DND-41 (cell line): ENCODE measurements at regions not wholly inside any gene's neighbourhood (a gene's known extent, or its start where the extent isn't known, plus 50 kb on each side); places are given as distances from the start of the nearest gene placed in this dataset.

Source experiments
- ATAC-seq: fragments of 200-7000 bp; cut with Tn5 transposase; 3 replicates; pipeline ENCODE4 v1.9.1; 2021; ENCODE audit warnings: low read depth; ENCODE audit not compliant: insufficient read depth
- DNase-seq: peaks from one replicate; pipeline ENCODE4 v3.0.0-alpha.2; 2020
- H2AFZ ChIP-seq: 2 replicates; pipeline ENCODE4 v1.6.0; 2012; ENCODE audit warnings: low read depth, low read length
- H3K27ac ChIP-seq: 2 replicates; pipeline ENCODE4 v1.5.1; 2012; ENCODE audit warnings: low read length, inconsistent platforms
- H3K27me3 ChIP-seq: fragments of 200-600 bp; sonication (generic); 2 replicates; pipeline ENCODE4 v1.6.0; 2012; ENCODE audit warnings: low read length, mild to moderate bottlenecking, inconsistent platforms; ENCODE audit not compliant: insufficient read depth, poor library complexity
- H3K36me3 ChIP-seq: 2 replicates; pipeline ENCODE4 v1.5.1; 2012; ENCODE audit warnings: low read length, inconsistent platforms; ENCODE audit not compliant: insufficient read depth
- H3K4me1 ChIP-seq: 2 replicates; pipeline ENCODE4 v1.5.1; 2012; ENCODE audit warnings: mild to moderate bottlenecking, low read length; ENCODE audit not compliant: insufficient read depth
- H3K4me2 ChIP-seq: 2 replicates; pipeline ENCODE4 v1.6.0; 2012; ENCODE audit warnings: mild to moderate bottlenecking, moderate library complexity, low read length, inconsistent platforms; ENCODE audit not compliant: insufficient read depth
- H3K4me3 ChIP-seq, 2 experiments: fragments of 200-600 bp in 1 of 2; shearing (Covaris generic) in 1 of 2; 2 replicates each; pipeline ENCODE4 v1.5.1; 2012 to 2016; ENCODE audit warnings: inconsistent platforms in 2 of 2, low read length in 2 of 2, mild to moderate bottlenecking in 2 of 2, low read depth in 1 of 2, moderate library complexity in 1 of 2
- H3K79me2 ChIP-seq: 2 replicates; pipeline ENCODE4 v1.6.0; 2012; ENCODE audit warnings: low read length, inconsistent platforms; ENCODE audit not compliant: insufficient read depth
- H3K9ac ChIP-seq: 2 replicates; pipeline ENCODE4 v1.6.0; 2012; ENCODE audit warnings: low read depth, mild to moderate bottlenecking, inconsistent platforms, low read length, moderate library complexity
- H3K9me3 ChIP-seq: 2 replicates; pipeline ENCODE4 v1.5.1; 2012; ENCODE audit warnings: low read length, moderate library complexity, mild to moderate bottlenecking, inconsistent platforms; ENCODE audit not compliant: insufficient read depth, severe bottlenecking
- H4K20me1 ChIP-seq: 2 replicates; pipeline ENCODE4 v1.6.0; 2012; ENCODE audit warnings: low read length; ENCODE audit not compliant: insufficient read depth
- EZH2 ChIP-seq: IDR thresholded peaks from 3 replicates; pipeline ENCODE4 v1.6.1; 2012; ENCODE audit warnings: borderline replicate concordance, low read depth, mild to moderate bottlenecking, moderate library complexity, low read length, inconsistent platforms; ENCODE audit not compliant: severe bottlenecking
- TF ChIP-seq, protein P1 (sequence below): IDR thresholded peaks from 2 replicates; pipeline ENCODE4 v1.5.1; 2012; ENCODE audit warnings: borderline replicate concordance, low read length, moderate library complexity, mild to moderate bottlenecking; ENCODE audit not compliant: poor library complexity, severe bottlenecking; ENCODE audit errors: extremely low read depth

DNA sequence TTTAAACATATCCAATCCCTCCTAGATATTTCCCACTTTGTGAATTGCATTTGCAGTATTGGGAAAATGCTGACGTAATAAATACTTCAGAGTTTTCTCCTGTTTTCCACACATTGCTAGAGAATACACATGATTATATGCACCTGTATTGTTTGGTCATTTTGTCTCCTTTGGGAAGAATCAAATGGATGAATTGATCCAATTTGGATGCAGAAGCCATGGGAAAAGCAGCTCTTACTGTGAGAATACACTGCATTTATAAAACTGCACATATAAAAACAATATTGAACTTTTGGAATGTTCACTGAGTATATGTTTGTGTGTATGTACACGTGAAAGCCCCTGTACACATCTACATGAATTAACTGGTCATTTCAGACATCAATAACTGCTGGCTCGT, 306.6 kb upstream of the LYPLAL1 start:
- ATAC-seq (no peak), DNase-seq (no peak)
- Histone ChIP-seq H3K9ac (no peak overlapping the region), H3K79me2 (no peaks in the 10 kb centered on the region), H3K27ac (no peak overlapping the region), H3K27me3 (no peaks in the 10 kb centered on the region), H2AFZ (no peak overlapping the region), H3K4me2 (no peak overlapping the region), H4K20me1 (no peaks in the 10 kb centered on the region), H3K9me3 (no peaks in the 10 kb centered on the region), H3K36me3 (no peaks in the 10 kb centered on the region), H3K4me3 (no peak overlapping the region), H3K4me1 (peaks cover 11% of the 10 kb centered on the region)
- TF ChIP-seq EZH2, result no peak
- TF ChIP-seq, protein P1, sequence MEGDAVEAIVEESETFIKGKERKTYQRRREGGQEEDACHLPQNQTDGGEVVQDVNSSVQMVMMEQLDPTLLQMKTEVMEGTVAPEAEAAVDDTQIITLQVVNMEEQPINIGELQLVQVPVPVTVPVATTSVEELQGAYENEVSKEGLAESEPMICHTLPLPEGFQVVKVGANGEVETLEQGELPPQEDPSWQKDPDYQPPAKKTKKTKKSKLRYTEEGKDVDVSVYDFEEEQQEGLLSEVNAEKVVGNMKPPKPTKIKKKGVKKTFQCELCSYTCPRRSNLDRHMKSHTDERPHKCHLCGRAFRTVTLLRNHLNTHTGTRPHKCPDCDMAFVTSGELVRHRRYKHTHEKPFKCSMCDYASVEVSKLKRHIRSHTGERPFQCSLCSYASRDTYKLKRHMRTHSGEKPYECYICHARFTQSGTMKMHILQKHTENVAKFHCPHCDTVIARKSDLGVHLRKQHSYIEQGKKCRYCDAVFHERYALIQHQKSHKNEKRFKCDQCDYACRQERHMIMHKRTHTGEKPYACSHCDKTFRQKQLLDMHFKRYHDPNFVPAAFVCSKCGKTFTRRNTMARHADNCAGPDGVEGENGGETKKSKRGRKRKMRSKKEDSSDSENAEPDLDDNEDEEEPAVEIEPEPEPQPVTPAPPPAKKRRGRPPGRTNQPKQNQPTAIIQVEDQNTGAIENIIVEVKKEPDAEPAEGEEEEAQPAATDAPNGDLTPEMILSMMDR, result no peak

DNA sequence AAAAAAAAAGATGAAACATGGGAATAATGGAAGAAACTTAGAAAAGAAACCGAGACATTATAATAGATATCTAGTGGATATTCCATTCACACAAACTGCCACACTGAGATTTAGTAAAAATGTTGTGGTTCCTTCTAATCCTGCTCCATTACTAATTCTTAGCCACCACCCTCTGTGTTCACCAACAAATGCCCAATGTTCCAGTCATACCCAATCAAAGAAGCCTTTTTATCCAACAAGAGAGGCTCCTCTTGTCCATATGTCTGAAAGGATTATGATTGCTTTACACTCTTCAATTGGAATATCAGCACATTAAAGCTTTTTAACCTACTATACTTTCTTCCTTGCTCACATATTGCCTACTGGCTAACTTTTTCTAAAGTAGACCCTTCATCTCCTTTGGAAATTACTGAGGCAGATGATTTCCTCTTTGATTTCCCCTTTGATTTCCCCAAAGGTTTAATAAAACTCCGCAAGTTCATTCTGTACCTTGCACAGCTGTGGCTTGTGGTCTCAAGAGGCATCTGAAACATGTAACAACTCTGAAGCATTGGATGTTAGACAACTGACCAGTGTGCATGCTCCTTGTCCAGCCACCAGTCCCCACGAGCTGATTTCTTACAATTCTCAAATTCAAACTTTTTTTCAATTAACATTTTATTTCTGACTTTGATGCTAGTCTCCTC, 305.6 kb upstream of the LYPLAL1 start:
- peaks cover 21% of the 10 kb centered on the region for H3K4me1 ChIP-seq
- H3K79me2 ChIP-seq, result no peaks in the 10 kb centered on the region
- DNase-seq (no peak), ATAC-seq (no peak)
- no peaks in the 10 kb centered on the region for H4K20me1 ChIP-seq
- H3K36me3 ChIP-seq, result no peaks in the 10 kb centered on the region
- no peak overlapping the region for H3K4me3 ChIP-seq
- H3K27ac ChIP-seq, result no peak overlapping the region
- H3K4me2 ChIP-seq, result no peak overlapping the region
- no peaks in the 10 kb centered on the region for H3K9me3 ChIP-seq
- H3K9ac ChIP-seq, result no peak overlapping the region
- H3K27me3 ChIP-seq, result no peaks in the 10 kb centered on the region
- TF ChIP-seq, protein P1, result no peak
- TF ChIP-seq EZH2, result no peak
- no peak overlapping the region; the same call in 1 of the 2 replicates for H2AFZ ChIP-seq

DNA sequence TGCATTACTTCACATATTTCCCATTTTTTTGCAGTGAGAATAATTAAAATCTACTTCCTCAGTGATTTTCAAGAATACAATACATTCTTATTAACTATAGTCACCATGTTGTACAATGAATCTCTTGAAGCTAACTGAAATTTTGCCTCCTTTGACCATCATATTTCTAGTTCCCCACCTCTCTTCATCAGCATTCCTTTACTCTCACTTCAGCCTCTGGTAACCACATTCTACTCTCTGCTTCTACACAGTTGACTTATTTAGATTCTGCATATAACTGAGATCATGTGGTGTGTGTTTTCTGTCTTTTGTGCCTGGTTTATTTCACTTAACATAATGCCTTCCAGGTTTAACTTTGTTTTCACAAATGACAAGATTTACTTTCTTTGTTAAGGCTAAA, 304.4 kb upstream of the LYPLAL1 start:
- no peak overlapping the region for H3K9ac ChIP-seq
- ATAC-seq, result no peak
- no peaks in the 10 kb centered on the region for H3K36me3 ChIP-seq
- H3K9me3 ChIP-seq, result no peaks in the 10 kb centered on the region
- DNase-seq, result no peak
- peaks cover 33% of the 10 kb centered on the region for H3K4me1 ChIP-seq
- no peaks in the 10 kb centered on the region for H4K20me1 ChIP-seq
- no peak overlapping the region for H3K4me3 ChIP-seq
- H3K27me3 ChIP-seq, result no peaks in the 10 kb centered on the region
- no peak overlapping the region for H3K27ac ChIP-seq
- TF ChIP-seq, protein P1, result no peak
- TF ChIP-seq EZH2, result no peak
- no peak overlapping the region for H3K4me2 ChIP-seq
- no peaks in the 10 kb centered on the region for H3K79me2 ChIP-seq
- no peak overlapping the region for H2AFZ ChIP-seq
